PC-3 (cell line): ENCODE measurements at regions not wholly inside any gene's neighbourhood (a gene's known extent, or its start where the extent isn't known, plus 50 kb on each side); places are given as distances from the start of the nearest gene placed in this dataset.

ENCODE experiments used
- EZH2 ChIP-seq: fragments of 300-600 bp; sonication (generic); IDR thresholded peaks from one replicate; pipeline ENCODE4 v1.6.1; 2017; ENCODE audit warnings: antibody characterized with exemption, mild to moderate bottlenecking, low read length; ENCODE audit not compliant: unreplicated experiment
- TF ChIP-seq, protein P1 (sequence below): fragments of 300-600 bp; sonication (generic); conservative IDR thresholded peaks from 2 replicates; pipeline ENCODE4 v1.5.1; 2017; ENCODE audit warnings: antibody characterized with exemption, low read depth, mild to moderate bottlenecking, low read length

DNA sequence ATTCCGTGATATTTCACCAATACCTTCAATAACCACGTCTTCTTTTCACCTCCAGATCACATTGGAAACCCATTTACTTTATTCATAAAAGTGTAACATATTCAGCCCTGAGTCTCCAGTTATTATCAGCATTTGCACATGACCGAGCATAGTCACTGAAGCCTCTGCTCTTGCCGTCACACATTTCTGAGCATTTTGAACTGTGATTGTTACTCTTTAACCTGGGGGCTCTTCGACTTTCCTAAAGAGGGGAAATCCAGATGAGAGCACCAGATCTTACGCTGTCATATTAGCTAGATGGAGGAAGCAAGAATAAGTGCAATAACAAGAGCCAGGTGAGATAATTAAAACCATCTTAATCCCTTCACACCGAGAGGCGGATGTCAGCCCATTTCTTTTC is 260.0 kb upstream of the NRP1 start:
- TF ChIP-seq, protein P1, sequence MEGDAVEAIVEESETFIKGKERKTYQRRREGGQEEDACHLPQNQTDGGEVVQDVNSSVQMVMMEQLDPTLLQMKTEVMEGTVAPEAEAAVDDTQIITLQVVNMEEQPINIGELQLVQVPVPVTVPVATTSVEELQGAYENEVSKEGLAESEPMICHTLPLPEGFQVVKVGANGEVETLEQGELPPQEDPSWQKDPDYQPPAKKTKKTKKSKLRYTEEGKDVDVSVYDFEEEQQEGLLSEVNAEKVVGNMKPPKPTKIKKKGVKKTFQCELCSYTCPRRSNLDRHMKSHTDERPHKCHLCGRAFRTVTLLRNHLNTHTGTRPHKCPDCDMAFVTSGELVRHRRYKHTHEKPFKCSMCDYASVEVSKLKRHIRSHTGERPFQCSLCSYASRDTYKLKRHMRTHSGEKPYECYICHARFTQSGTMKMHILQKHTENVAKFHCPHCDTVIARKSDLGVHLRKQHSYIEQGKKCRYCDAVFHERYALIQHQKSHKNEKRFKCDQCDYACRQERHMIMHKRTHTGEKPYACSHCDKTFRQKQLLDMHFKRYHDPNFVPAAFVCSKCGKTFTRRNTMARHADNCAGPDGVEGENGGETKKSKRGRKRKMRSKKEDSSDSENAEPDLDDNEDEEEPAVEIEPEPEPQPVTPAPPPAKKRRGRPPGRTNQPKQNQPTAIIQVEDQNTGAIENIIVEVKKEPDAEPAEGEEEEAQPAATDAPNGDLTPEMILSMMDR: no peak
- TF ChIP-seq EZH2: no peak
